HG03159 (cell line): ENCODE measurements at regions not wholly inside any gene's neighbourhood (a gene's known extent, or its start where the extent isn't known, plus 50 kb on each side); places are given as distances from the start of the nearest gene placed in this dataset.

Experiments used
- ATAC-seq: cut with Tn5 transposase; IDR thresholded peaks from one replicate; pipeline ENCODE4 v1.9.1; 2021; ENCODE audit warnings: mild to moderate bottlenecking, moderate library complexity; ENCODE audit not compliant: unreplicated experiment

- no peak for ATAC-seq
Observed at GRCh38 chr13:70347947-70348620, 239.8 kb upstream of the KLHL1 start.

- ATAC-seq = no peak
Observed at GRCh38 chr13:70339738-70340137, 231.5 kb upstream of the KLHL1 start.

- ATAC-seq = no peak
Observed at GRCh38 chr13:70338609-70339008, 230.4 kb upstream of the KLHL1 start.

- ATAC-seq = no peak
Observed at GRCh38 chr13:70336866-70337265, 228.6 kb upstream of the KLHL1 start.

- no peak for ATAC-seq
Observed at GRCh38 chr13:70333752-70334151, 225.5 kb upstream of the KLHL1 start.

GRCh38 chr13:70330697-70331361 lies 222.6 kb upstream of the KLHL1 start:
- ATAC-seq = no peak

GRCh38 chr13:70324519-70324918 lies 216.3 kb upstream of the KLHL1 start:
- ATAC-seq = no peak

GRCh38 chr13:70311191-70311590 lies 202.9 kb upstream of the KLHL1 start:
- no peak for ATAC-seq

GRCh38 chr13:70310396-70311119 lies 202.3 kb upstream of the KLHL1 start:
- ATAC-seq = no peak

GRCh38 chr13:70297189-70297616 lies 189.0 kb upstream of the KLHL1 start:
- no peak for ATAC-seq

GRCh38 chr13:70284371-70284770 lies 176.1 kb upstream of the KLHL1 start:
- no peak for ATAC-seq

GRCh38 chr13:70275841-70276240 lies 167.6 kb upstream of the KLHL1 start:
- no peak for ATAC-seq

- ATAC-seq = no peak
Observed at GRCh38 chr13:70255406-70255991, 147.2 kb upstream of the KLHL1 start.

- no peak for ATAC-seq
Observed at GRCh38 chr13:70253834-70254233, 145.6 kb upstream of the KLHL1 start.

GRCh38 chr13:70253411-70253810 lies 145.2 kb upstream of the KLHL1 start:
- ATAC-seq = no peak

- ATAC-seq = no peak
Observed at GRCh38 chr13:70249332-70250064, 141.2 kb upstream of the KLHL1 start.

GRCh38 chr13:70237131-70237530 lies 128.9 kb upstream of the KLHL1 start:
- no peak for ATAC-seq

GRCh38 chr13:70235565-70235964 lies 127.3 kb upstream of the KLHL1 start:
- no peak for ATAC-seq

GRCh38 chr13:70223911-70224310 lies 115.7 kb upstream of the KLHL1 start:
- no peak for ATAC-seq

- ATAC-seq = no peak
Observed at GRCh38 chr13:70222926-70223325, 114.7 kb upstream of the KLHL1 start.

GRCh38 chr13:70218618-70219017 lies 110.4 kb upstream of the KLHL1 start:
- ATAC-seq = no peak
